CD14-positive monocyte (primary cell): ENCODE measurements at regions not wholly inside any gene's neighbourhood (a gene's known extent, or its start where the extent isn't known, plus 50 kb on each side); places are given as distances from the start of the nearest gene placed in this dataset.
"Not testable (repeated sequence)": the region's sequence is repeated elsewhere in the genome, so short reads cannot be mapped to it uniquely, and the experiment has no call there.

Experiments
- DNase-seq, 3 donors: peaks; one replicate each; pipeline ENCODE4 v3.0.0-alpha.2; 2011 to 2022
- H2AFZ ChIP-seq: 2 replicates; pipeline ENCODE4 v1.6.0; 2012; ENCODE audit warnings: mild to moderate bottlenecking, low read depth, low read length, inconsistent platforms; ENCODE audit not compliant: insufficient read depth, poor library complexity, severe bottlenecking
- H3K27ac ChIP-seq, 2 donors: 1 replicate in 1 of 2; 2 replicates in 1 of 2; pipeline ENCODE4 v1.5.1; 2012 to 2013; ENCODE audit warnings: low read length in 2 of 2, control low read depth in 1 of 2, inconsistent platforms in 1 of 2, low read depth in 1 of 2, mild to moderate bottlenecking in 1 of 2
- H3K27me3 ChIP-seq, 2 donors: one replicate each; pipeline versions ENCODE4 v1.6.0 to v1.6.1; 2011 to 2013; ENCODE audit warnings: low read length in 2 of 2; ENCODE audit not compliant: control insufficient read depth in 2 of 2, insufficient read depth in 2 of 2
- H3K36me3 ChIP-seq, 2 donors: replicated peaks in 1 of 2; 1 replicate in 1 of 2; 2 replicates in 1 of 2; pipeline versions ENCODE4 v1.5.1 to v1.6.1; 2012 to 2013; ENCODE audit warnings: low read length in 2 of 2, control low read depth in 1 of 2, inconsistent platforms in 1 of 2, mild to moderate bottlenecking in 1 of 2; ENCODE audit not compliant: insufficient read depth in 2 of 2, control insufficient read depth in 1 of 2
- H3K4me1 ChIP-seq, 2 donors: 1 replicate in 1 of 2; 2 replicates in 1 of 2; pipeline versions ENCODE4 v1.5.1 to v1.6.1; 2012 to 2013; ENCODE audit warnings: low read length in 2 of 2, control low read depth in 1 of 2, inconsistent platforms in 1 of 2, mild to moderate bottlenecking in 1 of 2, moderate library complexity in 1 of 2; ENCODE audit not compliant: insufficient read depth in 2 of 2, control insufficient read depth in 1 of 2
- H3K4me2 ChIP-seq: replicated peaks from 2 replicates; pipeline ENCODE3; 2012; ENCODE audit warnings: low read length, moderate library complexity, mild to moderate bottlenecking; ENCODE audit not compliant: poor library complexity, severe bottlenecking; ENCODE audit errors: extremely low read depth
- H3K4me3 ChIP-seq, 3 experiments: fragments of 200-600 bp in 1 of 3; sonication (generic) in 1 of 3; replicated peaks in 1 of 3; 1 replicate in 2 of 3; 2 replicates in 1 of 3; pipeline ENCODE4 v1.5.1; 2011 to 2013; ENCODE audit warnings: low read length in 3 of 3, mild to moderate bottlenecking in 3 of 3, control low read depth in 2 of 3, low read depth in 2 of 3, inconsistent platforms in 1 of 3, moderate library complexity in 1 of 3
- H3K79me2 ChIP-seq: 2 replicates; pipeline ENCODE4 v1.6.0; 2012; ENCODE audit warnings: mild to moderate bottlenecking, control low read depth, inconsistent platforms, low read length, moderate library complexity; ENCODE audit not compliant: insufficient read depth
- H3K9ac ChIP-seq: 2 replicates; pipeline ENCODE4 v1.6.0; 2017; ENCODE audit warnings: low read length, mild to moderate bottlenecking; ENCODE audit not compliant: insufficient read depth, poor library complexity, severe bottlenecking
- H3K9me3 ChIP-seq, 2 donors: replicated peaks in 1 of 2; 1 replicate in 1 of 2; 2 replicates in 1 of 2; pipeline versions ENCODE4 v1.5.1 to v1.6.1; 2012 to 2013; ENCODE audit warnings: low read length in 2 of 2, control low read depth in 1 of 2; ENCODE audit not compliant: control insufficient read depth in 1 of 2, insufficient read depth in 1 of 2
- H4K20me1 ChIP-seq: 2 replicates; pipeline ENCODE4 v1.6.0; 2012; ENCODE audit warnings: mild to moderate bottlenecking, low read length, control low read depth, moderate library complexity; ENCODE audit not compliant: insufficient read depth
- H3K27ac Mint-ChIP-seq, 7 donors: one replicate each; pipeline ENCODE4 v1.8.0; 2020; ENCODE audit warnings: mild to moderate bottlenecking in 7 of 7, mixed read lengths in 7 of 7, moderate library complexity in 6 of 7, inconsistent platforms in 2 of 7
- H3K27me3 Mint-ChIP-seq, 3 donors: one replicate each; pipeline ENCODE4 v1.8.0; 2021 to 2022; ENCODE audit warnings: low read depth in 3 of 3, mild to moderate bottlenecking in 3 of 3, mixed read lengths in 3 of 3, moderate library complexity in 3 of 3, inconsistent platforms in 1 of 3
- H3K36me3 Mint-ChIP-seq, 2 donors: one replicate each; pipeline ENCODE4 v1.8.0; 2020; ENCODE audit warnings: mixed read lengths in 2 of 2, inconsistent platforms in 1 of 2, mild to moderate bottlenecking in 1 of 2
- H3K4me1 Mint-ChIP-seq: one replicate; pipeline ENCODE4 v1.8.0; 2020; ENCODE audit warnings: mild to moderate bottlenecking, mixed read lengths
- H3K4me3 Mint-ChIP-seq, 2 donors: one replicate each; pipeline ENCODE4 v1.8.0; 2020; ENCODE audit warnings: mild to moderate bottlenecking in 2 of 2, mixed read lengths in 2 of 2, moderate library complexity in 1 of 2
- H3K9me3 Mint-ChIP-seq, 7 donors: one replicate each; pipeline ENCODE4 v1.8.0; 2020 to 2022; ENCODE audit warnings: mixed read lengths in 7 of 7, mild to moderate bottlenecking in 6 of 7, moderate library complexity in 6 of 7, inconsistent platforms in 2 of 7
- WGBS: methylation state at CpG from one replicate; pipeline ENCODE4 v1.1.5; 2013; ENCODE audit warnings: missing lambda C conversion rate; ENCODE audit not compliant: insufficient coverage; 5-methylcytosine and 5-hydroxymethylcytosine counted together
- intact Hi-C, 2 donors: fragments of 100-400 bp; cut with micrococcal nuclease; formaldehyde crosslinking; loops; one replicate each; pipeline versions ENCODE4 v1.15.0 to v1.15.1; 2023
- TF ChIP-seq, protein P1 (sequence below): fragments of 200-600 bp; IDR thresholded peaks from one replicate; pipeline ENCODE4 v1.8.0; 2022; ENCODE audit warnings: antibody characterized with exemption, mild to moderate bottlenecking

DNA sequence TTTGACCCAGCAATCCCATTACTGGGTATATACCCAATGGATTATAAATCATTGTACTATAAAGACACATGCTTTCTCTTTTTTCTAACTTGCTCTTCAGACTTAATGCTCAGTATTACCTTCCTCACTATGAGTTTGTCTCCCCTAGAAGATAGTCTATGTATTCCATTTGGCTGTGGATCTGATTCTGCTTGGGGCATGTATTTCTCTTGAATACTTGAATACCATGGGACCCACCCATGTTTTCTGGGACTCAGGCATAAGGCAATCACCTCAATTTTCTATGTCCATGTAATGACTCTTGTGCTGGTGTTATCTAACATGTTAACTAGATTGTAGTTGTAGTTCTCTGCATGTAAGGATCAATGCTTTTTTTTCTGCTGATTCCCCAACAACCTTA lies 70.4 kb upstream of the PPM1H start:
- TF ChIP-seq, protein P1, sequence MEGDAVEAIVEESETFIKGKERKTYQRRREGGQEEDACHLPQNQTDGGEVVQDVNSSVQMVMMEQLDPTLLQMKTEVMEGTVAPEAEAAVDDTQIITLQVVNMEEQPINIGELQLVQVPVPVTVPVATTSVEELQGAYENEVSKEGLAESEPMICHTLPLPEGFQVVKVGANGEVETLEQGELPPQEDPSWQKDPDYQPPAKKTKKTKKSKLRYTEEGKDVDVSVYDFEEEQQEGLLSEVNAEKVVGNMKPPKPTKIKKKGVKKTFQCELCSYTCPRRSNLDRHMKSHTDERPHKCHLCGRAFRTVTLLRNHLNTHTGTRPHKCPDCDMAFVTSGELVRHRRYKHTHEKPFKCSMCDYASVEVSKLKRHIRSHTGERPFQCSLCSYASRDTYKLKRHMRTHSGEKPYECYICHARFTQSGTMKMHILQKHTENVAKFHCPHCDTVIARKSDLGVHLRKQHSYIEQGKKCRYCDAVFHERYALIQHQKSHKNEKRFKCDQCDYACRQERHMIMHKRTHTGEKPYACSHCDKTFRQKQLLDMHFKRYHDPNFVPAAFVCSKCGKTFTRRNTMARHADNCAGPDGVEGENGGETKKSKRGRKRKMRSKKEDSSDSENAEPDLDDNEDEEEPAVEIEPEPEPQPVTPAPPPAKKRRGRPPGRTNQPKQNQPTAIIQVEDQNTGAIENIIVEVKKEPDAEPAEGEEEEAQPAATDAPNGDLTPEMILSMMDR: no peak
- Histone ChIP-seq H3K79me2 (no peaks in the 10 kb centered on the region), H3K4me2 (no peak overlapping the region), H3K9me3 (peaks cover 0 to 9% of the 10 kb centered on the region in 2 donors), H4K20me1 (no peaks in the 10 kb centered on the region), H3K4me3 (no peak overlapping the region), H3K4me1 (no peaks in the 10 kb centered on the region), H3K27me3 (no peaks in the 10 kb centered on the region), H3K9ac (no peak overlapping the region), H2AFZ (no peak overlapping the region), H3K27ac (no peak overlapping the region), H3K36me3 (no peaks in the 10 kb centered on the region)
- intact Hi-C loops: no loop called here
- Mint-ChIP-seq H3K4me1 (no peaks in the 10 kb centered on the region), H3K36me3 (no peaks in the 10 kb centered on the region), H3K4me3 (no peak overlapping the region), H3K9me3 (peaks cover 0 to 11% (median 5%) of the 10 kb centered on the region in 7 donors), H3K27me3 (peaks cover 0 to 2% (median under 1%) of the 10 kb centered on the region in 3 donors), H3K27ac (no peak overlapping the region)
- no peak for DNase-seq

DNA sequence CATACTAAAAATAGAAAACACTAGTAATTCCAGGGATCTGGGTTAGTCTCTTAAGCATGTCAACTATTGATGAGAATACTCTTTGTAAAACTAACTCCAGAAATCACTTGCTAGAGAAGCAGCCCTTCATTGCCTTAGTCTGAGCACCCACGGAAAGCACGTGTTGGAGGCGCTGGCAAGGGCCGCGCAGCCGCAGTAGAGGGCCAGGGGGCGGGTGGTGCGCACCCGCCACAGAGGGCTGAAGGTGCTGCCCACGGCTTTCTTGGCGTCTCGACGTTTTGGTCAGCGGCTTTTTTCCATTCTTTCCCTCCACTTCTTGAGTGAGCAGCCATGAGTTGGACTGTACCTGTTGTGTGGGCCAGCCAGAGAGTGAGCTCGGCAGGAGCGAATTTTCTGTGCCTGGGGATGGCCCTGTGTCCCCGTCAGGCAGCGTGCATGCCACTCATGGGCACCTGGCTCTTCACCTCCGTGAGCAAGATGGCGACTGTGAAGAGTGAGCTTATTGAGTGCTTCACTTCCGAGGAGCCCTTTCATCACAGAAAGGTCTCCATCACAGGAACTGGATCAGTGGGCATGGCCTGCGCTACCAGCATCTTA lies 68.4 kb upstream of the PPM1H start:
- Histone ChIP-seq H4K20me1 (no peaks in the 10 kb centered on the region), H3K9ac (no peak overlapping the region), H3K9me3 (peaks cover 0 to 9% of the 10 kb centered on the region in 2 donors), H3K4me2 (no peak overlapping the region), H3K4me1 (no peaks in the 10 kb centered on the region), H2AFZ (no peak overlapping the region), H3K79me2 (no peaks in the 10 kb centered on the region), H3K4me3 (no peak overlapping the region), H3K27ac (no peak overlapping the region), H3K36me3 (no peaks in the 10 kb centered on the region), H3K27me3 (no peaks in the 10 kb centered on the region)
- no peaks in the 10 kb centered on the region for H3K4me1 Mint-ChIP-seq
- TF ChIP-seq, protein P1: no peak
- intact Hi-C loops: no loop called here
- 98% methylated on average over 18 of the region's 22 CpGs for WGBS
- H3K4me3 Mint-ChIP-seq: no peak overlapping the region
- no peak for DNase-seq
- H3K9me3 Mint-ChIP-seq: peaks cover 0 to 11% (median 3%) of the 10 kb centered on the region in 7 donors
- no peaks in the 10 kb centered on the region for H3K36me3 Mint-ChIP-seq
- H3K27ac Mint-ChIP-seq: no peak overlapping the region
- peaks cover 2 to 3% (median 2%) of the 10 kb centered on the region in 3 donors for H3K27me3 Mint-ChIP-seq

DNA sequence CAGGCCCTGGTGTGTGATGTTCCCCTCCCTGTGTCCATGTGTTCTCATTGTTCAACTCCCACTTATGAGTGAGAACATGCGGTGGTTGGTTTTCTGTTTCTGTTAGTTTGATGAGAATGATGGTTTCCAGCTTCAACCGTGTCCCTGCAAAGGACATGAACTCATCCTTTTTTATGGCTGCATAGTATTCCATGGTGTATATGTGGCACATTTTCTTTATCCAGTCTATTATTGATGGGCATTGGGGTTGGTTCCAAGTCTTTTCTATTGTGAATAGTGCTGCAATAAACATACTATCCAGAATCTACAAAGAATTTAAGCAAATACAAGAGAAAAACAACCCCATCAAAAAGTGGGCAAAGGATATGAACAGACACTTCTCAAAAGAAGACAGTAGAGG lies 67.1 kb upstream of the PPM1H start:
- H3K36me3 ChIP-seq, H3K27me3 ChIP-seq, H3K4me1 ChIP-seq, H3K79me2 ChIP-seq, H3K36me3 Mint-ChIP-seq, H3K4me2 ChIP-seq, H4K20me1 ChIP-seq, H3K4me3 Mint-ChIP-seq, H3K27ac ChIP-seq, H3K9ac ChIP-seq, intact Hi-C loops, H3K27me3 Mint-ChIP-seq, H3K9me3 ChIP-seq, H3K4me3 ChIP-seq, DNase-seq, H2AFZ ChIP-seq, H3K4me1 Mint-ChIP-seq: not testable (repeated sequence)
- H3K9me3 Mint-ChIP-seq: peaks cover 0 to 11% (median 3%) of the 10 kb centered on the region in 7 donors
- WGBS: no CpG with 5 or more reads among the region's 2 CpGs
- peak overlapping the region in 1 of 7 donors; percentile 67 for H3K27ac Mint-ChIP-seq
